Effector memory CD4-positive, alpha-beta T cell (primary cell): ENCODE measurements at regions not wholly inside any gene's neighbourhood (a gene's known extent, or its start where the extent isn't known, plus 50 kb on each side); places are given as distances from the start of the nearest gene placed in this dataset.

Experiments used
- DNase-seq, 3 donors: peaks; one replicate each; pipeline ENCODE4 v3.0.0-alpha.2; 2020
- H3K27ac ChIP-seq: 2 replicates; pipeline ENCODE4 v1.7.0; 2013; ENCODE audit warnings: mild to moderate bottlenecking, low read length, moderate library complexity; ENCODE audit not compliant: insufficient read depth, poor library complexity, severe bottlenecking
- H3K27me3 ChIP-seq: replicated peaks from 2 replicates; pipeline ENCODE4 v1.7.0; 2013; ENCODE audit warnings: mild to moderate bottlenecking, low read length; ENCODE audit not compliant: insufficient read depth, control insufficient read depth, poor library complexity, severe bottlenecking
- H3K36me3 ChIP-seq: 2 replicates; pipeline ENCODE4 v1.7.0; 2013; ENCODE audit warnings: mild to moderate bottlenecking, low read length, moderate library complexity; ENCODE audit not compliant: control insufficient read depth, insufficient read depth
- H3K4me1 ChIP-seq: 2 replicates; pipeline ENCODE4 v1.7.0; 2013; ENCODE audit warnings: low read length, mild to moderate bottlenecking; ENCODE audit not compliant: control insufficient read depth, insufficient read depth, poor library complexity, severe bottlenecking
- H3K4me3 ChIP-seq: 2 replicates; pipeline ENCODE4 v1.7.0; 2013; ENCODE audit warnings: low read length, low read depth, mild to moderate bottlenecking; ENCODE audit not compliant: insufficient read depth, poor library complexity, severe bottlenecking
- H3K9me3 ChIP-seq: 2 replicates; pipeline ENCODE4 v1.7.0; 2013; ENCODE audit warnings: mild to moderate bottlenecking, low read length, moderate library complexity; ENCODE audit not compliant: control insufficient read depth

GRCh38 chr21:36543924-36544323, 64.0 kb upstream of the CLDN14 start:
- H3K27me3 ChIP-seq = no peaks in the 10 kb centered on the region
- DNase-seq = no peak
- no peak overlapping the region for H3K4me3 ChIP-seq
- H3K36me3 ChIP-seq = no peaks in the 10 kb centered on the region
- no peaks in the 10 kb centered on the region for H3K4me1 ChIP-seq
- H3K27ac ChIP-seq = no peak overlapping the region
- H3K9me3 ChIP-seq = no peaks in the 10 kb centered on the region

- no peaks in the 10 kb centered on the region for H3K4me1 ChIP-seq
- no peak for DNase-seq
- H3K4me3 ChIP-seq = no peak overlapping the region
- H3K36me3 ChIP-seq = no peaks in the 10 kb centered on the region
- H3K9me3 ChIP-seq = no peaks in the 10 kb centered on the region
- H3K27me3 ChIP-seq = no peaks in the 10 kb centered on the region
- no peak overlapping the region for H3K27ac ChIP-seq
These were observed 64.6 kb upstream of the CLDN14 start for GRCh38 chr21:36544545-36544944.

- no peak for DNase-seq
- Histone ChIP-seq H3K4me3 (no peak overlapping the region), H3K36me3 (no peaks in the 10 kb centered on the region), H3K9me3 (no peaks in the 10 kb centered on the region), H3K27ac (no peak overlapping the region), H3K4me1 (no peaks in the 10 kb centered on the region), H3K27me3 (no peaks in the 10 kb centered on the region)
These were observed 66.0 kb upstream of the CLDN14 start for GRCh38 chr21:36545776-36546511.

GRCh38 chr21:36547464-36547863, 67.5 kb upstream of the CLDN14 start:
- Histone ChIP-seq H3K4me1 (no peaks in the 10 kb centered on the region), H3K9me3 (no peaks in the 10 kb centered on the region), H3K27ac (no peak overlapping the region), H3K27me3 (no peaks in the 10 kb centered on the region), H3K36me3 (no peaks in the 10 kb centered on the region), H3K4me3 (no peak overlapping the region)
- no peak for DNase-seq

GRCh38 chr21:36548866-36549265, 68.9 kb upstream of the CLDN14 start:
- Histone ChIP-seq H3K27ac (no peak overlapping the region), H3K4me3 (no peak overlapping the region)

GRCh38 chr21:36549470-36549869, 69.5 kb upstream of the CLDN14 start:
- H3K27me3 ChIP-seq = no peaks in the 10 kb centered on the region
- H3K4me3 ChIP-seq = no peak overlapping the region
- H3K36me3 ChIP-seq = no peaks in the 10 kb centered on the region
- no peaks in the 10 kb centered on the region for H3K4me1 ChIP-seq
- H3K9me3 ChIP-seq = no peaks in the 10 kb centered on the region
- DNase-seq = no peak
- H3K27ac ChIP-seq = no peak overlapping the region

More at GRCh38 chr21:36548866-36549265, 68.9 kb upstream of the CLDN14 start:
- DNase-seq = no peak
- H3K36me3 ChIP-seq = no peaks in the 10 kb centered on the region
- H3K27me3 ChIP-seq = no peaks in the 10 kb centered on the region
- H3K9me3 ChIP-seq = no peaks in the 10 kb centered on the region
- H3K4me1 ChIP-seq = no peaks in the 10 kb centered on the region

- Histone ChIP-seq H3K4me3 (no peak overlapping the region), H3K36me3 (no peaks in the 10 kb centered on the region), H3K9me3 (no peaks in the 10 kb centered on the region), H3K4me1 (no peaks in the 10 kb centered on the region), H3K27ac (no peak overlapping the region), H3K27me3 (no peaks in the 10 kb centered on the region)
- DNase-seq = no peak
These were observed 70.8 kb upstream of the CLDN14 start for GRCh38 chr21:36550761-36551160.

- H3K27ac ChIP-seq = no peak overlapping the region
- H3K4me1 ChIP-seq = no peaks in the 10 kb centered on the region
- no peaks in the 10 kb centered on the region for H3K27me3 ChIP-seq
- no peaks in the 10 kb centered on the region for H3K9me3 ChIP-seq
- no peak overlapping the region for H3K4me3 ChIP-seq
- no peaks in the 10 kb centered on the region for H3K36me3 ChIP-seq
- no peak for DNase-seq
These were observed 71.4 kb upstream of the CLDN14 start for GRCh38 chr21:36551321-36551720.

GRCh38 chr21:36551731-36552433, 72.0 kb upstream of the CLDN14 start:
- H3K4me1 ChIP-seq = no peaks in the 10 kb centered on the region
- H3K9me3 ChIP-seq = no peaks in the 10 kb centered on the region
- no peaks in the 10 kb centered on the region for H3K27me3 ChIP-seq
- H3K4me3 ChIP-seq = no peak overlapping the region
- no peak overlapping the region for H3K27ac ChIP-seq
- DNase-seq = no peak
- H3K36me3 ChIP-seq = no peaks in the 10 kb centered on the region

- no peak for DNase-seq
- no peaks in the 10 kb centered on the region for H3K27me3 ChIP-seq
- H3K9me3 ChIP-seq = no peaks in the 10 kb centered on the region
- H3K36me3 ChIP-seq = no peaks in the 10 kb centered on the region
- H3K27ac ChIP-seq = no peak overlapping the region
- no peaks in the 10 kb centered on the region for H3K4me1 ChIP-seq
- H3K4me3 ChIP-seq = no peak overlapping the region
These were observed 72.5 kb upstream of the CLDN14 start for GRCh38 chr21:36552434-36552785.
